Loucy (cell line): ENCODE measurements at regions not wholly inside any gene's neighbourhood (a gene's known extent, or its start where the extent isn't known, plus 50 kb on each side); places are given as distances from the start of the nearest gene placed in this dataset.

Experiments
- CTCF ChIP-seq: fragments of 200-600 bp; sonication (generic); conservative IDR thresholded peaks from 2 replicates; pipeline ENCODE4 v1.5.1; 2014; ENCODE audit warnings: mild to moderate bottlenecking, antibody characterized with exemption, low read length
- EZH2phosphoT487 ChIP-seq: fragments of 200-600 bp; IDR thresholded peaks from 2 replicates; pipeline ENCODE4 v1.6.1; 2018; ENCODE audit warnings: antibody characterized with exemption, mild to moderate bottlenecking, moderate library complexity, borderline replicate concordance

- TF ChIP-seq CTCF (no peak), EZH2phosphoT487 (no peak)
These were observed 94.3 kb upstream of the BHLHE23 start for GRCh38 chr20:63100926-63101699.
